ENCODE measurements at regions not wholly inside any gene's neighbourhood (a gene's known extent, or its start where the extent isn't known, plus 50 kb on each side); places are given as distances from the start of the nearest gene placed in this dataset.
A peak's percentile ranks its signal among the peaks of the same experiment; 100 is the strongest.

DNA sequence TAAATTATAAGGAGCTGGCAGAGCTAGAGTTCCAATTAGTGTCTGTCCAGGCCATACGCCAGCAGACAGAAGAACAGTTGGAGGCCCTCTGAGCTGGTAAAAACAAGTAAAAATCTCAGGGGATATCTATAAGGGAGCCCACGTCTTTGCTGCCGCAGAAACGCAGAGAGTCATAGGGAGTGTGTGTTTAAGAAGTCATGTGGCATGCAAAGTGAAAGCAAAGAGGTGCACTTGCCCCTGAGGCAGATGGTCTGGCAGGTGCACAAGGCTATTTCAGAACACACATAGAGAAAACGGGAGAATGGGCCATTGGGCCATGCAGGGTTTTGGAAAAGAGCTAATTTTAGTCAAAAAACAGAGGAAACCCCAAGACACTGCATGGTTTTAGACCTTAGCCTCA is 92.7 kb downstream of the NAP1L3 start (continued):
- no peak for TF ChIP-seq ZNF197 (CRISPR knock-in tag; IDR thresholded peaks at IDR 0.05; ENCODE audit: low read depth)
- TF ChIP-seq MTA1 (IDR thresholded peaks at IDR 0.05; ENCODE audit: borderline replicate concordance) = no peak
- no peak for TF ChIP-seq SREBF1 (IDR thresholded peaks at IDR 0.05; ENCODE audit: borderline replicate concordance, low read depth, low read length)
- no peak for TF ChIP-seq RBM34 (IDR thresholded peaks at IDR 0.05; ENCODE audit: borderline replicate concordance, insufficient read depth, low read length)
- TF ChIP-seq, protein P1, sequence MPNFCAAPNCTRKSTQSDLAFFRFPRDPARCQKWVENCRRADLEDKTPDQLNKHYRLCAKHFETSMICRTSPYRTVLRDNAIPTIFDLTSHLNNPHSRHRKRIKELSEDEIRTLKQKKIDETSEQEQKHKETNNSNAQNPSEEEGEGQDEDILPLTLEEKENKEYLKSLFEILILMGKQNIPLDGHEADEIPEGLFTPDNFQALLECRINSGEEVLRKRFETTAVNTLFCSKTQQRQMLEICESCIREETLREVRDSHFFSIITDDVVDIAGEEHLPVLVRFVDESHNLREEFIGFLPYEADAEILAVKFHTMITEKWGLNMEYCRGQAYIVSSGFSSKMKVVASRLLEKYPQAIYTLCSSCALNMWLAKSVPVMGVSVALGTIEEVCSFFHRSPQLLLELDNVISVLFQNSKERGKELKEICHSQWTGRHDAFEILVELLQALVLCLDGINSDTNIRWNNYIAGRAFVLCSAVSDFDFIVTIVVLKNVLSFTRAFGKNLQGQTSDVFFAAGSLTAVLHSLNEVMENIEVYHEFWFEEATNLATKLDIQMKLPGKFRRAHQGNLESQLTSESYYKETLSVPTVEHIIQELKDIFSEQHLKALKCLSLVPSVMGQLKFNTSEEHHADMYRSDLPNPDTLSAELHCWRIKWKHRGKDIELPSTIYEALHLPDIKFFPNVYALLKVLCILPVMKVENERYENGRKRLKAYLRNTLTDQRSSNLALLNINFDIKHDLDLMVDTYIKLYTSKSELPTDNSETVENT (CRISPR knock-in tag; IDR thresholded peaks at IDR 0.05) = no peak
- TF ChIP-seq CHCHD3 (CRISPR knock-in tag; IDR thresholded peaks at IDR 0.05) = no peak

DNA sequence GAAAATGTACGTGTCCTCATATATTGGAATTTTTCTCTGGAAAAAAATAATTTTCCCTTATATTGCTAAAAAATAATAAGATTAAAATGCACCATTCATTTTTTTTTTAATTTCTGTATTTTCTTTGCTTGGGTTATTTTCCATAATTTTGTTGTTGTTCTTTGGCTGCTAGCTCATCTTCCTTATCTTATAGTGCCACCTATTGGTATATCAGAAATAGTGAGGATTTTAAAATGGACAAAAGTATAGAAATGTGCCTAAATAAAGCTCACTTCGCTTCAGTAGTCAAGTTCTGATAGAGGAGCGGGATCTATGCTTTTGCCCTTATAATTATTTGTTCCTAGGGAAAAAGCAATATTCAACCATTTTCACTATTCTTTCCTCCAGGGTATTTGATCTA is 134.8 kb downstream of the NAP1L3 start:
- Histone ChIP-seq H3K9me1 (ENCODE audit: control insufficient read depth, insufficient read depth, low read length) (no peaks in the 10 kb centered on the region), H3K27ac (ENCODE audit: extremely low read depth, low read depth, low read length) (no peak overlapping the region), H3K4me1 (replicated peaks in 1 of 2; ENCODE audit: control insufficient read depth in 2 of 2, insufficient read depth in 2 of 2, low read length in 2 of 2) (no peaks in the 10 kb centered on the region), H3K36me3 (ENCODE audit: control insufficient read depth, insufficient read depth, low read length) (no peaks in the 10 kb centered on the region), H2AFZ (ENCODE audit: low read depth, low read length) (no peak overlapping the region), H3K27me3 (ENCODE audit: control insufficient read depth in 2 of 2, insufficient read depth in 2 of 2, low read length in 2 of 2) (no peaks in the 10 kb centered on the region), H3K4me2 (ENCODE audit: insufficient read depth, low read length) (no peak overlapping the region), H3K4me3 (no peak overlapping the region), H3K79me2 (ENCODE audit: control insufficient read depth, insufficient read depth, low read length) (no peaks in the 10 kb centered on the region), H4K20me1 (replicated peaks; ENCODE audit: control insufficient read depth, insufficient read depth, low read length) (no peaks in the 10 kb centered on the region), H3K9me3 (replicated peaks; ENCODE audit: control insufficient read depth, insufficient read depth, low read depth, low read length) (no peaks in the 10 kb centered on the region), H3K9ac (ENCODE audit: insufficient read depth in 1 of 2, low read depth in 2 of 2, low read length in 2 of 2) (no peak overlapping the region)
- intact Hi-C loops (cut with micrococcal nuclease) (no loop called here), in situ Hi-C loops (cut with MboI) (no loop called here)
- BruUV-seq (replicated peaks) = no TSS peak
- FAIRE-seq (no peak), ATAC-seq (no peak), DNase-seq (ENCODE audit: extremely low read depth in 1 of 4, low spot score in 3 of 4) (peak in 2 of 4 experiments; percentile 0 to 1)
- TF ChIP-seq TCFL5 (CRISPR knock-in tag; conservative IDR thresholded peaks at IDR 0.05) (no peak), RAD21 (CRISPR knock-in tag; conservative IDR thresholded peaks at IDR 0.05 in 1 of 2, IDR thresholded peaks at IDR 0.05 in 1 of 2) (peak in 1 of 2 experiments; percentile 21; a peak in 2 of 4 replicates), ZFPM2 (CRISPR knock-in tag; IDR thresholded peaks at IDR 0.05) (no peak), GATAD2B (IDR thresholded peaks at IDR 0.05; ENCODE audit: borderline replicate concordance) (no peak)
- TF ChIP-seq, protein P2, sequence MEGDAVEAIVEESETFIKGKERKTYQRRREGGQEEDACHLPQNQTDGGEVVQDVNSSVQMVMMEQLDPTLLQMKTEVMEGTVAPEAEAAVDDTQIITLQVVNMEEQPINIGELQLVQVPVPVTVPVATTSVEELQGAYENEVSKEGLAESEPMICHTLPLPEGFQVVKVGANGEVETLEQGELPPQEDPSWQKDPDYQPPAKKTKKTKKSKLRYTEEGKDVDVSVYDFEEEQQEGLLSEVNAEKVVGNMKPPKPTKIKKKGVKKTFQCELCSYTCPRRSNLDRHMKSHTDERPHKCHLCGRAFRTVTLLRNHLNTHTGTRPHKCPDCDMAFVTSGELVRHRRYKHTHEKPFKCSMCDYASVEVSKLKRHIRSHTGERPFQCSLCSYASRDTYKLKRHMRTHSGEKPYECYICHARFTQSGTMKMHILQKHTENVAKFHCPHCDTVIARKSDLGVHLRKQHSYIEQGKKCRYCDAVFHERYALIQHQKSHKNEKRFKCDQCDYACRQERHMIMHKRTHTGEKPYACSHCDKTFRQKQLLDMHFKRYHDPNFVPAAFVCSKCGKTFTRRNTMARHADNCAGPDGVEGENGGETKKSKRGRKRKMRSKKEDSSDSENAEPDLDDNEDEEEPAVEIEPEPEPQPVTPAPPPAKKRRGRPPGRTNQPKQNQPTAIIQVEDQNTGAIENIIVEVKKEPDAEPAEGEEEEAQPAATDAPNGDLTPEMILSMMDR (IDR thresholded peaks at IDR 0.05 in 2 of 3, conservative IDR thresholded peaks at IDR 0.05 in 1 of 3; ENCODE audit: insufficient read depth in 2 of 3, low read depth in 1 of 3, low read length in 3 of 3) = peak in 1 of 3 experiments; percentile 26; a peak in 1 of 6 replicates
- TF ChIP-seq, protein P3, sequence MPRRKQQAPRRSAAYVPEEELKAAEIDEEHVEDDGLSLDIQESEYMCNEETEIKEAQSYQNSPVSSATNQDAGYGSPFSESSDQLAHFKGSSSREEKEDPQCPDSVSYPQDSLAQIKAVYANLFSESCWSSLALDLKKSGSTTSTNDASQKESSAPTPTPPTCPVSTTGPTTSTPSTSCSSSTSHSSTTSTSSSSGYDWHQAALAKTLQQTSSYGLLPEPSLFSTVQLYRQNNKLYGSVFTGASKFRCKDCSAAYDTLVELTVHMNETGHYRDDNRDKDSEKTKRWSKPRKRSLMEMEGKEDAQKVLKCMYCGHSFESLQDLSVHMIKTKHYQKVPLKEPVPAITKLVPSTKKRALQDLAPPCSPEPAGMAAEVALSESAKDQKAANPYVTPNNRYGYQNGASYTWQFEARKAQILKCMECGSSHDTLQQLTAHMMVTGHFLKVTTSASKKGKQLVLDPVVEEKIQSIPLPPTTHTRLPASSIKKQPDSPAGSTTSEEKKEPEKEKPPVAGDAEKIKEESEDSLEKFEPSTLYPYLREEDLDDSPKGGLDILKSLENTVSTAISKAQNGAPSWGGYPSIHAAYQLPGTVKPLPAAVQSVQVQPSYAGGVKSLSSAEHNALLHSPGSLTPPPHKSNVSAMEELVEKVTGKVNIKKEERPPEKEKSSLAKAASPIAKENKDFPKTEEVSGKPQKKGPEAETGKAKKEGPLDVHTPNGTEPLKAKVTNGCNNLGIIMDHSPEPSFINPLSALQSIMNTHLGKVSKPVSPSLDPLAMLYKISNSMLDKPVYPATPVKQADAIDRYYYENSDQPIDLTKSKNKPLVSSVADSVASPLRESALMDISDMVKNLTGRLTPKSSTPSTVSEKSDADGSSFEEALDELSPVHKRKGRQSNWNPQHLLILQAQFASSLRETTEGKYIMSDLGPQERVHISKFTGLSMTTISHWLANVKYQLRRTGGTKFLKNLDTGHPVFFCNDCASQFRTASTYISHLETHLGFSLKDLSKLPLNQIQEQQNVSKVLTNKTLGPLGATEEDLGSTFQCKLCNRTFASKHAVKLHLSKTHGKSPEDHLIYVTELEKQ (CRISPR knock-in tag; IDR thresholded peaks at IDR 0.05) = no peak
- POLR2A ChIA-PET = no interaction called here
- 0% methylated on average over 3 of the region's 3 CpGs for WGBS (ENCODE audit: insufficient coverage, low coverage, missing lambda C conversion rate)
- CTCF ChIA-PET (ENCODE audit: low intra/inter-chr PET ratio) = no interaction called here
